ENCODE measurements at regions not wholly inside any gene's neighbourhood (a gene's known extent, or its start where the extent isn't known, plus 50 kb on each side); places are given as distances from the start of the nearest gene placed in this dataset.

DNA sequence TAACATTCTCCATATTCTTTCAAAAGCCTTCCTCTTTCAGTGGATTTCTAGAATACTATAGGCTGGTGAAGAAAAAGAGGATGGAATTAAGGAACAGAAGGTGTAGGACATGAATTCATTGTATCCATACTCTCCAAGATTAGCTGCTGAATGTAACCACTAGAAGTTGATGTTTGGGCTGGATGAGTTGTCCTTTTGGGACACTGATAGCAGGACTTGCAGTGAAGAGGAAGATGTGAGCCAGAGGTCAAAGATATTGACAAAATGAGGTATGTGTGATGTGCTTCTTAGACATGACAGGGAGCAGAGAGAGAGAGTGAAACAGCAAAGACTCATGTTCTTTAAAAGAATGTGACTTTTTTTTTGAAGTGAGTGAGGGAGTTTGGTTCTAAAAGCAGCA is 134.3 kb upstream of the MAN1A1 start:
- H3K27ac ChIP-seq = no peak overlapping the region
- TF ChIP-seq, protein P1, sequence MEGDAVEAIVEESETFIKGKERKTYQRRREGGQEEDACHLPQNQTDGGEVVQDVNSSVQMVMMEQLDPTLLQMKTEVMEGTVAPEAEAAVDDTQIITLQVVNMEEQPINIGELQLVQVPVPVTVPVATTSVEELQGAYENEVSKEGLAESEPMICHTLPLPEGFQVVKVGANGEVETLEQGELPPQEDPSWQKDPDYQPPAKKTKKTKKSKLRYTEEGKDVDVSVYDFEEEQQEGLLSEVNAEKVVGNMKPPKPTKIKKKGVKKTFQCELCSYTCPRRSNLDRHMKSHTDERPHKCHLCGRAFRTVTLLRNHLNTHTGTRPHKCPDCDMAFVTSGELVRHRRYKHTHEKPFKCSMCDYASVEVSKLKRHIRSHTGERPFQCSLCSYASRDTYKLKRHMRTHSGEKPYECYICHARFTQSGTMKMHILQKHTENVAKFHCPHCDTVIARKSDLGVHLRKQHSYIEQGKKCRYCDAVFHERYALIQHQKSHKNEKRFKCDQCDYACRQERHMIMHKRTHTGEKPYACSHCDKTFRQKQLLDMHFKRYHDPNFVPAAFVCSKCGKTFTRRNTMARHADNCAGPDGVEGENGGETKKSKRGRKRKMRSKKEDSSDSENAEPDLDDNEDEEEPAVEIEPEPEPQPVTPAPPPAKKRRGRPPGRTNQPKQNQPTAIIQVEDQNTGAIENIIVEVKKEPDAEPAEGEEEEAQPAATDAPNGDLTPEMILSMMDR (conservative IDR thresholded peaks at IDR 0.05) = no peak
- TF ChIP-seq ZFX (IDR thresholded peaks at IDR 0.05) = no peak

GRCh38 chr6:119482850-119483285 is 133.3 kb upstream of the MAN1A1 start:
- TF ChIP-seq ZFX (IDR thresholded peaks at IDR 0.05) = no peak
- TF ChIP-seq, protein P1 (conservative IDR thresholded peaks at IDR 0.05) = no peak
- H3K27ac ChIP-seq = no peak overlapping the region

- TF ChIP-seq, protein P1 (conservative IDR thresholded peaks at IDR 0.05) = no peak
- TF ChIP-seq ZFX (IDR thresholded peaks at IDR 0.05) = no peak
Measured at GRCh38 chr6:119481976-119482375, 132.4 kb upstream of the MAN1A1 start.

GRCh38 chr6:119480961-119481497 is 131.5 kb upstream of the MAN1A1 start:
- TF ChIP-seq, protein P1 (conservative IDR thresholded peaks at IDR 0.05) = no peak

More at GRCh38 chr6:119481976-119482375, 132.4 kb upstream of the MAN1A1 start:
- no peak overlapping the region for H3K27ac ChIP-seq

GRCh38 chr6:119479860-119480655 is 130.5 kb upstream of the MAN1A1 start:
- TF ChIP-seq, protein P1 (conservative IDR thresholded peaks at IDR 0.05) = no peak
- TF ChIP-seq ZFX (IDR thresholded peaks at IDR 0.05) = no peak
- H3K27ac ChIP-seq = no peak overlapping the region

More at GRCh38 chr6:119480961-119481497, 131.5 kb upstream of the MAN1A1 start:
- no peak overlapping the region for H3K27ac ChIP-seq

DNA sequence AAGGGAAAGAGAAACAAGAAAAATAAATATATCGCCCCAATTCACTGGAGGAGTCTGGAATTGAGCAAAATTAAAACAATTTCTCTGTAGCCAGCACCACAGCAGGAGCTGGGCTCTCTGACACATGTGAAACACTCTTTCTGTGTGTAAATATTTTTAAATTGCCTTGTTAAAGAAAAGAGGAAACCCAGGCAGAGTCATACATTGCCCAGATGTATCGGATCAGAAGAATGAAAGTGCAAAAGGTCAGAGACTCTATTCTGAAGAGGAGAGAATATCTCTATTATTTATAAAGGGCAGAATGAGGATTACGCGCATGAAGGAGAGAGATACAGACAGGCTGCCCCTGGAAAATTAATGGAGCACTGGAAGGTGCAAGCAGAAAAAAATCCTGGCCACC is 127.0 kb upstream of the MAN1A1 start:
- TF ChIP-seq, protein P1 (conservative IDR thresholded peaks at IDR 0.05) = no peak
- no peak for TF ChIP-seq ZFX (IDR thresholded peaks at IDR 0.05)
- no peak overlapping the region for H3K27ac ChIP-seq

DNA sequence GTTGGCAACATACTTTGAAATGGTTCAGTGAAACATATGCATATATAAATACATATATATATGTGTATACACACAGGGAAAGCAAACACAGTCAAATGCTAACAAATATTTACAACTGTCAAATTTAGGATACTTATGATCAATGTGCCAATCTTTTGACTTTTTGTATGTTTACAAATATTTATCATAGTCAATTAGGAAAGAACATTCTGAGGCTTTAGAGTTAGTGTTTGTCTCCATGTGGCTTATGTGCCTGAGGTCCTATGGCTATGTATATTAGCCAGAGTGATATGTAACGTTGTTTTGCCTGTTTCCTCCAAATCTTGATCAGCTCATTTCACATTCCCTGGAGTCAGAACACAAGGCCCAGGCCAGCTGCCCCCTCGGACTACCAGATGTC is 126.5 kb upstream of the MAN1A1 start:
- TF ChIP-seq, protein P1 (conservative IDR thresholded peaks at IDR 0.05) = no peak
- no peak for TF ChIP-seq ZFX (IDR thresholded peaks at IDR 0.05)

More for the DNA sequence above, 126.5 kb upstream of the MAN1A1 start:
- H3K27ac ChIP-seq = no peak overlapping the region

Data from C4-2B (cell line).